ENCODE measurements at regions not wholly inside any gene's neighbourhood (a gene's known extent, or its start where the extent isn't known, plus 50 kb on each side); places are given as distances from the start of the nearest gene placed in this dataset.
A peak's percentile ranks its signal among the peaks of the same experiment; 100 is the strongest.

DNA sequence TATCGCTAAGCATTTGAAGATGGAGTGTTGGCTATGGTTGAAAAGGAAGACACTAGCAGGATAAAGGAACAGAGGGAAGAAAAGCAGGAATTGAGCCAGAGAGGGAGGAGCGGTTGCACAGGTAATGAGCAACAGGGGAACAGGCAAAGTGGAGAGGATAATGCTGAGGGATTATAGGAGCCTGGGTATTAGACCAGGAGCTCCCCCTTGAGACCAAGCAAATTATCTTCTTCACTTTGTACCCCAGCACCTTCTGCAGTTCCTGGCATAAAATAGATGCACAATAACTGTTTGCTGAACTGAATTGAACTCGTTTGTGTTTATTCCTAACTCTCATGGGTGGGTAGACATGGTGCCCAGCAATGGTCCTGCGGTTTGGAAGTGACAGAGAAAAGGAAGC, 54.6 kb upstream of the OR5P2 start:
- no peak for DNase-seq
- no peaks in the 10 kb centered on the region for H3K27me3 Mint-ChIP-seq (ENCODE audit: low read depth, poor library complexity)
- TF ChIP-seq, protein P1, sequence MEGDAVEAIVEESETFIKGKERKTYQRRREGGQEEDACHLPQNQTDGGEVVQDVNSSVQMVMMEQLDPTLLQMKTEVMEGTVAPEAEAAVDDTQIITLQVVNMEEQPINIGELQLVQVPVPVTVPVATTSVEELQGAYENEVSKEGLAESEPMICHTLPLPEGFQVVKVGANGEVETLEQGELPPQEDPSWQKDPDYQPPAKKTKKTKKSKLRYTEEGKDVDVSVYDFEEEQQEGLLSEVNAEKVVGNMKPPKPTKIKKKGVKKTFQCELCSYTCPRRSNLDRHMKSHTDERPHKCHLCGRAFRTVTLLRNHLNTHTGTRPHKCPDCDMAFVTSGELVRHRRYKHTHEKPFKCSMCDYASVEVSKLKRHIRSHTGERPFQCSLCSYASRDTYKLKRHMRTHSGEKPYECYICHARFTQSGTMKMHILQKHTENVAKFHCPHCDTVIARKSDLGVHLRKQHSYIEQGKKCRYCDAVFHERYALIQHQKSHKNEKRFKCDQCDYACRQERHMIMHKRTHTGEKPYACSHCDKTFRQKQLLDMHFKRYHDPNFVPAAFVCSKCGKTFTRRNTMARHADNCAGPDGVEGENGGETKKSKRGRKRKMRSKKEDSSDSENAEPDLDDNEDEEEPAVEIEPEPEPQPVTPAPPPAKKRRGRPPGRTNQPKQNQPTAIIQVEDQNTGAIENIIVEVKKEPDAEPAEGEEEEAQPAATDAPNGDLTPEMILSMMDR (IDR thresholded peaks at IDR 0.05) = no peak
- H3K9me3 Mint-ChIP-seq = no peaks in the 10 kb centered on the region
- no peak overlapping the region for H3K4me3 Mint-ChIP-seq
- no peaks in the 10 kb centered on the region for H3K36me3 Mint-ChIP-seq (ENCODE audit: low read depth)
- H3K4me1 Mint-ChIP-seq = peaks cover 11% of the 10 kb centered on the region
- no peak overlapping the region for H3K27ac Mint-ChIP-seq

DNA sequence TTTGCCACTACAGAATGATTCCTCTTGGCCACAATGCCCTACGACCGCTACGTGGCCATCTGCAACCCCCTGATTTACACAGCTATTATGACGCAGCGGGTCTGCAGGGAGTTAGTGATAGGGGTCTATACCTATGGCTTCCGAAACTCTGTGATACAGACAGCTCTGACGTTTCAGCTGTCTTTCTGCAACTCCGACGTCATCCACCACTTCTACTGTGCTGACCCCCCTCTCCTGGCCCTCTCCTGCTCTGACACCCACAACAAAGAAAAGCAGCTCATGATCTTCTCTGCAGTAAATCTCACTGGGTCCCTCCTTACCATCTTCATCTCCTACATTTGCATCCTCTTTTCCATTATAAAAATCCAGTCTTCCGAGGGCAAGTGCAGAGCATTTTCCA, 52.3 kb upstream of the OR5P2 start:
- DNase-seq = no peak
- TF ChIP-seq, protein P1 (IDR thresholded peaks at IDR 0.05) = no peak
- Mint-ChIP-seq H3K4me1 (peaks cover 11% of the 10 kb centered on the region), H3K27ac (peak overlapping the region; percentile 47), H3K36me3 (ENCODE audit: low read depth) (no peaks in the 10 kb centered on the region), H3K27me3 (ENCODE audit: low read depth, poor library complexity) (no peaks in the 10 kb centered on the region), H3K9me3 (no peaks in the 10 kb centered on the region), H3K4me3 (no peak overlapping the region)

All from nephron progenitor cell (in vitro differentiated cells).